Endodermal cell (in vitro differentiated cells): ENCODE measurements at regions not wholly inside any gene's neighbourhood (a gene's known extent, or its start where the extent isn't known, plus 50 kb on each side); places are given as distances from the start of the nearest gene placed in this dataset.

Experiments used
- DNase-seq: peaks from one replicate; pipeline ENCODE4 v3.0.0-alpha.2; 2017
- H3K27ac ChIP-seq: 2 replicates; pipeline ENCODE4 v1.5.1; 2013; ENCODE audit warnings: mild to moderate bottlenecking, low read depth, low read length, moderate library complexity
- H3K27me3 ChIP-seq: 2 replicates; pipeline ENCODE4 v1.6.1; 2013; ENCODE audit warnings: mild to moderate bottlenecking, low read length, moderate library complexity; ENCODE audit not compliant: insufficient read depth, control insufficient read depth, poor library complexity, severe bottlenecking
- H3K36me3 ChIP-seq: 2 replicates; pipeline ENCODE4 v1.7.0; 2013; ENCODE audit warnings: mild to moderate bottlenecking, low read length, moderate library complexity; ENCODE audit not compliant: control insufficient read depth, insufficient read depth
- H3K4me1 ChIP-seq: one replicate; pipeline ENCODE4 v1.7.0; 2013; ENCODE audit warnings: low read length; ENCODE audit not compliant: control insufficient read depth, insufficient read depth
- H3K4me3 ChIP-seq: 2 replicates; pipeline ENCODE4 v1.5.1; 2013; ENCODE audit warnings: mild to moderate bottlenecking, low read length, moderate library complexity
- H3K9ac ChIP-seq: 2 replicates; pipeline ENCODE4 v1.6.1; 2013; ENCODE audit warnings: mild to moderate bottlenecking, low read length, moderate library complexity; ENCODE audit not compliant: poor library complexity, severe bottlenecking; ENCODE audit errors: extremely low read depth
- H3K9me3 ChIP-seq: 2 replicates; pipeline ENCODE4 v1.6.1; 2013; ENCODE audit warnings: mild to moderate bottlenecking, low read length, moderate library complexity; ENCODE audit not compliant: control insufficient read depth
- H3K27ac Mint-ChIP-seq: 2 replicates; pipeline ENCODE4 v1.8.0; 2020; ENCODE audit warnings: mixed read lengths
- H3K27me3 Mint-ChIP-seq: 2 replicates; pipeline ENCODE4 v1.8.0; 2021; ENCODE audit warnings: mild to moderate bottlenecking, mixed read lengths; ENCODE audit not compliant: insufficient read depth
- H3K36me3 Mint-ChIP-seq: 2 replicates; pipeline ENCODE4 v1.8.0; 2020; ENCODE audit warnings: low read depth, mixed read lengths
- H3K4me1 Mint-ChIP-seq: 2 replicates; pipeline ENCODE4 v1.8.0; 2020; ENCODE audit warnings: mixed read lengths
- H3K4me3 Mint-ChIP-seq: 2 replicates; pipeline ENCODE4 v1.8.0; 2020; ENCODE audit warnings: mild to moderate bottlenecking, moderate library complexity, mixed read lengths
- H3K9me3 Mint-ChIP-seq: 2 replicates; pipeline ENCODE4 v1.8.0; 2020; ENCODE audit warnings: mild to moderate bottlenecking, mixed read lengths
- WGBS, 2 experiments: methylation state at CpG; one replicate each; pipeline versions ENCODE4 v1.1.5 to v1.1.7; 2013; ENCODE audit warnings: missing lambda C conversion rate in 2 of 2, mixed read lengths in 1 of 2; ENCODE audit not compliant: insufficient coverage in 1 of 2, insufficient read length in 1 of 2; 5-methylcytosine and 5-hydroxymethylcytosine counted together
- TF ChIP-seq, protein P1 (sequence below): fragments of 200-600 bp; sonication (generic); conservative IDR thresholded peaks from 2 replicates; pipeline ENCODE4 v1.5.0; 2021; ENCODE audit warnings: antibody characterized with exemption, mild to moderate bottlenecking

DNA sequence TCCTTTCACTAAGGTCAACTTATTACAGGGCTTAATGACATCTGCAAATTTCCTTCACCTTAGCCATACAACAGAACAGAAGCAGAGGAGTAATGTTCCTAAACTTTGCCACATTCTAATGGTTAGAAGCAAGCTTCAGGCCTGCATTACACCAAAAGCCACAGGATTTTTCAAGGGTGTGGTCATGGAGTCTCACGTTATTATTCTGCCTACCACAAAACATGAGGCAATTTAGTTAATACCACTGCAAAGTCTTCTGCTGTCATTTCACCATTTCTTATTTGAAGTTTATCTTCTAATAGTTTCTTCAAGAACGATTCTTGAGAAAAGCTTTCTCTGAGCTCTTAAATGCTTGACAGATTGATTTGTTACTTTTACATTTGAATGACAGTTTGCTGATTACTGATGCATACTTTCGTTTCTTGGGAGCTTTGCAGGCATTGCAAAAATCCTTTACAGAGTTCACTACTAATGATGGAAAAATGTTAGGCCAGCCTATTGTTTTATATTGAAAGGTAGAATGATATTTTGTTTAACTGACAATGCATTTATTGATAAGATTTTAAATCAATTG is 1257.1 kb downstream of the NSUN3 start:
- no peaks in the 10 kb centered on the region for H3K4me1 Mint-ChIP-seq
- no peak for DNase-seq
- no peaks in the 10 kb centered on the region for H3K27me3 Mint-ChIP-seq
- TF ChIP-seq, protein P1, sequence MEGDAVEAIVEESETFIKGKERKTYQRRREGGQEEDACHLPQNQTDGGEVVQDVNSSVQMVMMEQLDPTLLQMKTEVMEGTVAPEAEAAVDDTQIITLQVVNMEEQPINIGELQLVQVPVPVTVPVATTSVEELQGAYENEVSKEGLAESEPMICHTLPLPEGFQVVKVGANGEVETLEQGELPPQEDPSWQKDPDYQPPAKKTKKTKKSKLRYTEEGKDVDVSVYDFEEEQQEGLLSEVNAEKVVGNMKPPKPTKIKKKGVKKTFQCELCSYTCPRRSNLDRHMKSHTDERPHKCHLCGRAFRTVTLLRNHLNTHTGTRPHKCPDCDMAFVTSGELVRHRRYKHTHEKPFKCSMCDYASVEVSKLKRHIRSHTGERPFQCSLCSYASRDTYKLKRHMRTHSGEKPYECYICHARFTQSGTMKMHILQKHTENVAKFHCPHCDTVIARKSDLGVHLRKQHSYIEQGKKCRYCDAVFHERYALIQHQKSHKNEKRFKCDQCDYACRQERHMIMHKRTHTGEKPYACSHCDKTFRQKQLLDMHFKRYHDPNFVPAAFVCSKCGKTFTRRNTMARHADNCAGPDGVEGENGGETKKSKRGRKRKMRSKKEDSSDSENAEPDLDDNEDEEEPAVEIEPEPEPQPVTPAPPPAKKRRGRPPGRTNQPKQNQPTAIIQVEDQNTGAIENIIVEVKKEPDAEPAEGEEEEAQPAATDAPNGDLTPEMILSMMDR, result no peak
- no peaks in the 10 kb centered on the region for H3K36me3 Mint-ChIP-seq
- Histone ChIP-seq H3K27ac (peak overlapping the region; percentile 2), H3K9ac (no peak overlapping the region), H3K36me3 (no peaks in the 10 kb centered on the region), H3K9me3 (peaks cover 22% of the 10 kb centered on the region), H3K4me3 (no peak overlapping the region), H3K27me3 (no peaks in the 10 kb centered on the region), H3K4me1 (no peaks in the 10 kb centered on the region)
- no peak overlapping the region for H3K27ac Mint-ChIP-seq
- WGBS, 2 experiments, result 57 to 62% methylated on average over 3 of the region's 3 CpGs
- peaks cover 10% of the 10 kb centered on the region for H3K9me3 Mint-ChIP-seq
- no peak overlapping the region for H3K4me3 Mint-ChIP-seq

DNA sequence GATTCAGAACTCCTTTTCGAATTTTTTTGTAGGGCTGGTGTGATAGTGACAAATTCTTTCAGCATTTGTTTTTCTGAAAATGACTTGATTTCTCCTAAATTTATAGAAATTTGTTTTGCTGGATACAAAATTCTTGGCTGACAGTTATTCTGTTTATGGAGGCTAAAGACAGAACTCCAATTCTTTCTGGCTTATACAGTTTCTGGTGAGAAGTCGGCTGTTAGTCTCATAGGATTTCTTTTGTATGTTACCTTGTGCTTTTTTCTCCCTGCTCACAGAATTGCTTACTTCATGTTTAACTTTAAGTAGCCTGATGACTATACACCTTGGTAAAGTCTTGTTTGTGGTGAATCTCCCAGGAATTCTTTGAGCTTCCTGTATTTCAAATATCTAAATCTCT is 1264.6 kb downstream of the NSUN3 start:
- Histone ChIP-seq H3K4me3 (no peak overlapping the region), H3K9me3 (peaks cover 16% of the 10 kb centered on the region), H3K36me3 (no peaks in the 10 kb centered on the region), H3K9ac (no peak overlapping the region), H3K27ac (no peak overlapping the region), H3K27me3 (no peaks in the 10 kb centered on the region), H3K4me1 (no peaks in the 10 kb centered on the region)
- DNase-seq, result no peak
- no peaks in the 10 kb centered on the region for H3K27me3 Mint-ChIP-seq
- peaks cover 36% of the 10 kb centered on the region for H3K9me3 Mint-ChIP-seq
- no peaks in the 10 kb centered on the region for H3K4me1 Mint-ChIP-seq
- H3K36me3 Mint-ChIP-seq, result peaks cover 7% of the 10 kb centered on the region
- H3K4me3 Mint-ChIP-seq, result no peak overlapping the region
- TF ChIP-seq, protein P1, result no peak
- 97% methylated on average over 2 of the region's 2 CpGs; no CpG with 5 or more reads in 1 of the 2 experiments for WGBS, 2 experiments
- H3K27ac Mint-ChIP-seq, result no peak overlapping the region

DNA sequence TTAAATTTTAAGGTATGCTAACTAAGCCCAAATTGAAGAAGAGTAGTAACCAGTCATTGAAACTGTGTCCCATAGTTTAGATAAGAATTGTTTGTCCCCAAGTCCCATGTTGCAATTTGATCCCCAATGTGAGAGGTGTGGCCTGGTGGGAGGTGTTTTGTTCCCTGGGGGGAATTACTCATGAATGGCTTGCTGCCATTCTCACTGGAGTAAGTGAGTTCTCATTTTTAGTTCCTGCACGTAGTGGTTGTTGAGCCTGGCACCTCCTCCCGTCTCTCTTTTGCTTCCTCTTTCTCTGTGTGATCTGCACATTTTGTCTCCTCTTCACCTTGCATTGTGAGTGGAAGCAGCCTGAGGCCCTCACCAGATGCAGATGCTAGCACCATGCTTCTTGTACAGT is 1271.0 kb downstream of the NSUN3 start:
- Mint-ChIP-seq H3K9me3 (peaks cover 20% of the 10 kb centered on the region), H3K4me3 (no peak overlapping the region), H3K27ac (no peak overlapping the region), H3K36me3 (peaks cover 1% of the 10 kb centered on the region), H3K27me3 (no peaks in the 10 kb centered on the region), H3K4me1 (peaks cover 10% of the 10 kb centered on the region)
- TF ChIP-seq, protein P1, result no peak
- H3K27ac ChIP-seq, result no peak overlapping the region
- no peaks in the 10 kb centered on the region for H3K9me3 ChIP-seq
- WGBS, 2 experiments, result 86 to 91% methylated on average over 2 of the region's 2 CpGs
- no peak for DNase-seq
- no peaks in the 10 kb centered on the region for H3K36me3 ChIP-seq
- no peaks in the 10 kb centered on the region for H3K4me1 ChIP-seq
- no peaks in the 10 kb centered on the region for H3K27me3 ChIP-seq
- no peak overlapping the region for H3K9ac ChIP-seq
- H3K4me3 ChIP-seq, result no peak overlapping the region
